A673 (cell line): ENCODE measurements at regions not wholly inside any gene's neighbourhood (a gene's known extent, or its start where the extent isn't known, plus 50 kb on each side); places are given as distances from the start of the nearest gene placed in this dataset.

Source experiments
- BruUV-seq: library from RNA; stranded (reverse); fragments of 400-500 nt; replicated peaks from 2 replicates; lab custom pipeline; 2021; lab: Mats Ljungman, UMichigan
- CTCF ChIA-PET: fragments of 300-600 bp; sonication (Branson Sonifier 250); formaldehyde crosslinking; loops from one replicate; lab custom pipeline; 2022; ENCODE audit warnings: antibody characterized with exemption; lab: Charles Lee
- POLR2A ChIA-PET: fragments of 300-600 bp; sonication (Branson Sonifier 250); formaldehyde crosslinking; loops from one replicate; lab custom pipeline; 2022; ENCODE audit warnings: antibody characterized with exemption; ENCODE audit not compliant: low non-redundant PET; lab: Charles Lee
- DNase-seq: peaks from one replicate; pipeline ENCODE4 v3.0.0-alpha.2; 2015; ENCODE audit warnings: low spot score
- H3K27ac ChIP-seq: fragments of 200-600 bp; sonication (generic); 2 replicates; pipeline ENCODE4 v1.5.1; 2016; ENCODE audit warnings: mixed run types, low read depth, mild to moderate bottlenecking, mixed read lengths, antibody characterized with exemption, low read length; ENCODE audit not compliant: poor library complexity, severe bottlenecking
- H3K27me3 ChIP-seq: fragments of 200-600 bp; sonication (generic); replicated peaks from 2 replicates; pipeline ENCODE4 v1.6.1; 2017; ENCODE audit warnings: mixed run types, low read depth, mild to moderate bottlenecking, mixed read lengths, antibody characterized with exemption, low read length; ENCODE audit not compliant: insufficient read depth, poor library complexity
- H3K36me3 ChIP-seq: fragments of 200-600 bp; sonication (generic); 2 replicates; pipeline ENCODE4 v1.6.1; 2016; ENCODE audit warnings: mixed run types, mild to moderate bottlenecking, mixed read lengths, antibody characterized with exemption, low read length; ENCODE audit not compliant: insufficient read depth, poor library complexity, severe bottlenecking
- H3K4me1 ChIP-seq: fragments of 200-600 bp; sonication (generic); 2 replicates; pipeline ENCODE4 v1.6.1; 2017; ENCODE audit warnings: mixed run types, mild to moderate bottlenecking, mixed read lengths, antibody characterized with exemption, low read length; ENCODE audit not compliant: insufficient read depth, poor library complexity, severe bottlenecking
- H3K4me3 ChIP-seq: fragments of 200-600 bp; sonication (generic); 2 replicates; pipeline ENCODE4 v1.5.1; 2016; ENCODE audit warnings: low read depth, mixed run types, mild to moderate bottlenecking, mixed read lengths, low read length; ENCODE audit not compliant: poor library complexity, severe bottlenecking
- H3K9me3 ChIP-seq: fragments of 200-600 bp; sonication (generic); 2 replicates; pipeline ENCODE4 v1.6.1; 2016; ENCODE audit warnings: mixed run types, low read depth, mild to moderate bottlenecking, mixed read lengths, antibody characterized with exemption, low read length; ENCODE audit not compliant: poor library complexity, severe bottlenecking
- EZH2 ChIP-seq: fragments of 200-600 bp; sonication (generic); IDR thresholded peaks from 2 replicates; pipeline ENCODE4 v1.6.1; 2017; ENCODE audit warnings: borderline replicate concordance, low read depth, mild to moderate bottlenecking, mixed read lengths, antibody characterized with exemption, low read length; ENCODE audit not compliant: poor library complexity, severe bottlenecking
- intact Hi-C: fragments of 100-400 bp; cut with micrococcal nuclease; formaldehyde crosslinking; loops from one replicate; pipeline ENCODE4 v1.10.0; 2022; ENCODE audit not compliant: unreplicated experiment
- TF ChIP-seq, protein P1 (sequence below): fragments of 300-800, 200-600 bp; sonication (generic); conservative IDR thresholded peaks from 2 replicates; pipeline ENCODE4 v1.5.1; 2017; ENCODE audit warnings: low read depth, mild to moderate bottlenecking, antibody characterized with exemption, low read length, moderate library complexity, mixed read lengths

DNA sequence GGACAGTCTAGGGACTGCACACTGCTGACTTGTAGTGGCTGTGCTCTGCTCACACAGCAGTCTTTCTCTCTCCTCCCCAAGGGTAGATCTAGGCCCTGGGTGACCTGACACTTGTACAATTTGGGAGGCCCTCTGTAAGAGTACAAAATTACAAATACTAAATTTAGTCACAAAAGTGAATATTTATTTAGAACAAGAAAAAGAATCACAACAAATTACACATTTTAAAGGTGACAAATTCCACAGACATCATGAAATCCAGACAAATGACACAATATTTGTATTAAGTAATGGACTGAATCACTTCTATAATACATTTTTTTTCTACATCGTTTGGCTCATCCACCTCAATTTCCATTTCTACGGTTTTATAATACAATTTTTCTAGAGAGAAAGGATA is 496.4 kb downstream of the TXNL1 start:
- Histone ChIP-seq H3K36me3 (no peaks in the 10 kb centered on the region), H3K27ac (no peak overlapping the region), H3K27me3 (no peaks in the 10 kb centered on the region), H3K9me3 (no peaks in the 10 kb centered on the region), H3K4me3 (no peak overlapping the region), H3K4me1 (no peaks in the 10 kb centered on the region)
- DNase-seq, result no peak
- CTCF ChIA-PET, result no interaction called here
- intact Hi-C loops, result no loop called here
- TF ChIP-seq, protein P1, sequence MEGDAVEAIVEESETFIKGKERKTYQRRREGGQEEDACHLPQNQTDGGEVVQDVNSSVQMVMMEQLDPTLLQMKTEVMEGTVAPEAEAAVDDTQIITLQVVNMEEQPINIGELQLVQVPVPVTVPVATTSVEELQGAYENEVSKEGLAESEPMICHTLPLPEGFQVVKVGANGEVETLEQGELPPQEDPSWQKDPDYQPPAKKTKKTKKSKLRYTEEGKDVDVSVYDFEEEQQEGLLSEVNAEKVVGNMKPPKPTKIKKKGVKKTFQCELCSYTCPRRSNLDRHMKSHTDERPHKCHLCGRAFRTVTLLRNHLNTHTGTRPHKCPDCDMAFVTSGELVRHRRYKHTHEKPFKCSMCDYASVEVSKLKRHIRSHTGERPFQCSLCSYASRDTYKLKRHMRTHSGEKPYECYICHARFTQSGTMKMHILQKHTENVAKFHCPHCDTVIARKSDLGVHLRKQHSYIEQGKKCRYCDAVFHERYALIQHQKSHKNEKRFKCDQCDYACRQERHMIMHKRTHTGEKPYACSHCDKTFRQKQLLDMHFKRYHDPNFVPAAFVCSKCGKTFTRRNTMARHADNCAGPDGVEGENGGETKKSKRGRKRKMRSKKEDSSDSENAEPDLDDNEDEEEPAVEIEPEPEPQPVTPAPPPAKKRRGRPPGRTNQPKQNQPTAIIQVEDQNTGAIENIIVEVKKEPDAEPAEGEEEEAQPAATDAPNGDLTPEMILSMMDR, result no peak
- TF ChIP-seq EZH2, result no peak
- BruUV-seq, result no TSS peak
- POLR2A ChIA-PET, result no interaction called here

DNA sequence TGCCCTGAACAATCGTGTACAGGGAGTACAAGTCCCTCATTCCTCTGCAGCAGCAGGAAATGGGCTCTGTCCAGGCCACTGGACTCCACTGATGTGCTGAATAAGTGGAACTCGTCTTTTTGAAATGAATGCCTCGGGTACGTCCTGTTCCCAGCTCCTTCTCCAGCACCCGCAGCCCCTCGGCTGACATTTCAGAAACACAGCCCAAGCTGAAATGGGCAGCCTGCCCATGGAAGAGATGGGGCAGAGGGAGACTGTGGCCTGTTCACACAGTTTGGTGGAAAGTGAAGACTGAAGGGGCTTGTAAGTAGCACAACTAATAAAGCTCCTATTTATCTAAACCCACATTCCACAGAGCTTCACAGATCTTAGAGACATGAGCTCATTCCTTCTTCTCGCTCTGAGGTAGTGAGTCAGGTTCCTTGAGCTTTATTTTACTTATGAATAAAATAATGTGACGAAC is 498.6 kb downstream of the TXNL1 start:
- TF ChIP-seq, protein P1, result no peak
- TF ChIP-seq EZH2, result no peak
- CTCF ChIA-PET, result no interaction called here
- BruUV-seq, result no TSS peak
- no peak for DNase-seq
- H3K36me3 ChIP-seq, result no peaks in the 10 kb centered on the region
- intact Hi-C loops, result loop anchor here (10.0 kb wide), 1 partner anchor 55 kb away; no protein-coding TSS in a partner anchor
- H3K4me1 ChIP-seq, result no peaks in the 10 kb centered on the region
- POLR2A ChIA-PET, result interaction anchor here (0.6 kb wide), 1 partner anchor 360 kb away, joined by 6 read pairs; no protein-coding TSS in a partner anchor
- no peaks in the 10 kb centered on the region for H3K9me3 ChIP-seq
- H3K4me3 ChIP-seq, result no peak overlapping the region
- no peak overlapping the region for H3K27ac ChIP-seq
- no peaks in the 10 kb centered on the region for H3K27me3 ChIP-seq

- DNase-seq, result no peak
- POLR2A ChIA-PET, result interaction anchor here (0.5 to 0.6 kb wide), 2 partner anchors 170 to 361 kb away, joined by 3 to 6 read pairs; no protein-coding TSS in a partner anchor
- Histone ChIP-seq H3K4me1 (no peaks in the 10 kb centered on the region), H3K9me3 (no peaks in the 10 kb centered on the region), H3K27ac (no peak overlapping the region), H3K4me3 (no peak overlapping the region), H3K27me3 (no peaks in the 10 kb centered on the region), H3K36me3 (no peaks in the 10 kb centered on the region)
- CTCF ChIA-PET, result no interaction called here
- intact Hi-C loops, result loop anchor here (10.0 kb wide), 1 partner anchor 55 kb away; no protein-coding TSS in a partner anchor
- TF ChIP-seq, protein P1, result no peak
- TF ChIP-seq EZH2, result no peak
- BruUV-seq, result no TSS peak
Observed at GRCh38 chr18:56139372-56139771, 499.0 kb downstream of the TXNL1 start.
